HG03457 (cell line): ENCODE measurements at regions not wholly inside any gene's neighbourhood (a gene's known extent, or its start where the extent isn't known, plus 50 kb on each side); places are given as distances from the start of the nearest gene placed in this dataset.
"Not testable (repeated sequence)": the region's sequence is repeated elsewhere in the genome, so short reads cannot be mapped to it uniquely, and the experiment has no call there.

ENCODE experiments used
- ATAC-seq: cut with Tn5 transposase; IDR thresholded peaks from one replicate; pipeline ENCODE4 v1.9.1; 2021; ENCODE audit warnings: moderate number of reproducible peaks; ENCODE audit not compliant: unreplicated experiment

DNA sequence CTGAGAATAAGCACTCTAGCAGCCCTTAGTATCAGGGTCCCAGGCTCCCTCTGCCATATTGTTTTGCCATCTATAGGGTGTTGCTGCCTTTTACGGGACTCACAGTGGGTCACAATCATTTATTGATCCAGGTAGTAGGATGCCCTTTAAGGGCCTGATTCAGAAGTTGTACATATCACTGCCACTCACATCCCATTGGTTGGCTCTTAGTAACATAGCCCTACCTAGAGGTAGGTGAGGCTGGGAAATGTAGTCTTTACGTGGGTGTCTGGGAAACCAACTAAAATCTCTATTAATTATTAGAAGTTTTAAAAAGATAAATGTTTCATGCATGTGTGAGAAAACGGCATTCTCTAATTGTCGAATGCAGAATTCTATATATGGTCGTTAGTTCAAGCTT is 78.8 kb upstream of the ATP5PO start:
- no peak for ATAC-seq

DNA sequence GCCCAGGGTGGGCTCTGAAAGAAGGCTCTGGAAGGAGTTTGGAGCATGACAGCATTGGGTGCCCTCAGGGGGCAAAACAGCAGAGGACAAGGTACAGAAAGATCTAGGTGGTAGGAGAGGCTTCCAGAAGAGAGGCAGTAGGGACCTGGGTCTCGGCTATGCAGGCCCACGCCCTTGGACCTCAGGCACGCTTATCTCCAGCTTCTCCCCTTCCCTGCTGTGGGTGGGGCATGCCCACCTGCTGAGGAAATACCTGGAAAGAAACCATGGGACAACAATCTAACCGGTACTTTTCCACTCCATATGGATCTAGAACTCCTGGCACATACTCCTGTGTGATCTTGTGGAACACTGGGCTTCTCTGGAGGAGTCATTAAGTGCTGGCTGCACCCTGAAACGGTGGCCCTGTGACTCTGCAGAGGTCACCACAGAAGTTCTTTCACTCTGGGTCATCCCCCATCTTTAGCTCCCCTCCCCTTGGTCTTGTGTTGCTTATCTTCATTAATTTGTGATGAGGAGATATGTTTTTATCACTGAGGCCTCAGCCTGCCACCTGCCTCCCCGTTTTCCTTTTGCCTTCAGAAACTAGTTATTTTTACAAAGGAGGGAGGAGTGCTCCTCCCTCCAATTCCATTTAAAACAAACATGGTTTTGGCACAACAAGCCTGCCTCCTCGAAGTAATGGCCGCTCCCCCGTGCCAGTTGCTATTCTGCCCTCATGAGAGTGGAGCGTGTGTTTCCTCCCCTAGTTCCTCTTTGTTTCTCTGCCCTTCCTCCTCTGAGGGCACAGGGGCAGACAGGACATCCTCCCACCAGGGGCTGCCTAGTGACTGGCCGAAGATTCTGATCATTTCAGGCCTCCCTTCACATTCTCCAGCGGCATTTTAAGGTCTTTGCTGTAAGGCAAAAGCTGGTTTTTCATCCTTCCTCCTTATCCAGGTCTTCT is 78.0 kb upstream of the ATP5PO start:
- no peak for ATAC-seq

GRCh38 chr21:33992412-33992811 is 76.8 kb upstream of the ATP5PO start:
- not testable (repeated sequence) for ATAC-seq

DNA sequence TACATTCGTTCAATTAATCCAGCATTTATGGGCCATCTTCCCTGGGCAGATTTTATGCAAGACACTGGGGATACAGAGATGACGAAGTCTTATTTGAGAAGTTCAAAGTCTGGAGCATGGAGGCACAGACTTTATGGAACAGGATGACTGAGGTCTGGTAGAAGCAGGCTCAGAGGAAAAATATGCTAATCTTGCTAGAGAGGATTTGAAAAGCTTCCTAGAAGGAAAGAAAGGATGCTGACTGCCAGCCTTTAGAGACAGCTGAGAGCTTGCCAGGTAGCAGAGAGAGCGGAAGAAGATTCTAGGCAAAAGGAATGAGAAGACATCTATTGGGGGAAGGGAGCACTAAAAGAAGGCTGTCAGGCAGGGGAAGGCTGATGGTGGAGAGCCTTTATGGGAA is 75.5 kb upstream of the ATP5PO start:
- ATAC-seq, result no peak

GRCh38 chr21:33989440-33989839 is 73.8 kb upstream of the ATP5PO start:
- no peak for ATAC-seq

DNA sequence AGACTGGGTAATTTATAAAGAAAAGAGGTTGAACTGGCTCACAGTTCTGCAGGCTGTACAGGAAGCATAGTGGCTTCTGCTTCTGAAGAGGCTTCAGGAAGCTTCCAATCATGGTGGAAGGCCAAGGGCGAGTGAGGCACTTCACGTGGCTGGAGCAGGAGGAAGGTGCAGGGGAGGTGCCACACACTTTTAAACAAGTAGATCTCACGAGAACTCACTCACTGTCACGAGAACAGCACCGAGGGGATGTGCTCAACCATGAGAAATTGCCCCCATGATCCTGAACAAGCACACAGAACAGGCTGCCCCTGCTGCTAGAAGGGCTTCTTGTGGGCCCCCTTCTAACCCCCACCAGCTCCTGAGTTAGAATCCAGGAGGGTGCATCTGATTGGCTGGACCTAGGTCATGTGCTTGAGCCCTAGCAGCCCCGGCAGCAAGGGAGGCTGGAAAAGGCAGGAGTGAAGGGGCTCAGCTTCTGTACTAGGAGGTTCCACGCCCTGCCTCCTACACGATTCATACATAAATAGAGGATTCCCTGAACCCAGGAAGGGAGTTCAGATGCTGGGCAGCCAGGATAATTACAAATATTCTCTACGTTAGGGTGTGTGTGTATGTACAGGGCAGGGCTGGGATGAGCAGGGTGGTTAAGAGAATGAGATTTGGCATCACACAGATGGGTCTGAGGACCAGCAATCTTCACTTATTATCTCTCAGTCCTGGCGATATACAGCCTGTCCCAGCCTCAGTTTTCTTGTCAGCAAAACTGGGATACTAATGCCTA is 72.8 kb upstream of the ATP5PO start:
- ATAC-seq, result no peak

DNA sequence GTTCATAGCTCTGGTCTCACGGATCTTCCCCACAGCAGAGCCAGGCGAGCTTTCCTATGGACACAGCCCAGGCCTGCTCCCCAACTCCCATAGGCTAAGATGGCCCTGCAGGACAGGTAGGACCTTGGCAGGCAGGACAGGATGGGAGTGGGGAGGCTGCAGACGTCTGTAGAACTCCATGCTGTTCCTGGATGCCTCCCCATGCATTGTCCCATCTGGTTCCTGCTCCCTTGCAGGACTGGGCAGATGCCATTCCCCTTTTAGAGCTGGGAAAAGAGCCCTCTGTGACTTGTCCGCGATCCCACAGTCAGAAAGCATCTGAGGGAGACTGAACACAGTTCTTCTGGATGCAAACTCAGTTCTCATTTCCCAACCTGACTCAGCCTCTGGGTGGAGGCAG is 71.9 kb upstream of the ATP5PO start:
- no peak for ATAC-seq

DNA sequence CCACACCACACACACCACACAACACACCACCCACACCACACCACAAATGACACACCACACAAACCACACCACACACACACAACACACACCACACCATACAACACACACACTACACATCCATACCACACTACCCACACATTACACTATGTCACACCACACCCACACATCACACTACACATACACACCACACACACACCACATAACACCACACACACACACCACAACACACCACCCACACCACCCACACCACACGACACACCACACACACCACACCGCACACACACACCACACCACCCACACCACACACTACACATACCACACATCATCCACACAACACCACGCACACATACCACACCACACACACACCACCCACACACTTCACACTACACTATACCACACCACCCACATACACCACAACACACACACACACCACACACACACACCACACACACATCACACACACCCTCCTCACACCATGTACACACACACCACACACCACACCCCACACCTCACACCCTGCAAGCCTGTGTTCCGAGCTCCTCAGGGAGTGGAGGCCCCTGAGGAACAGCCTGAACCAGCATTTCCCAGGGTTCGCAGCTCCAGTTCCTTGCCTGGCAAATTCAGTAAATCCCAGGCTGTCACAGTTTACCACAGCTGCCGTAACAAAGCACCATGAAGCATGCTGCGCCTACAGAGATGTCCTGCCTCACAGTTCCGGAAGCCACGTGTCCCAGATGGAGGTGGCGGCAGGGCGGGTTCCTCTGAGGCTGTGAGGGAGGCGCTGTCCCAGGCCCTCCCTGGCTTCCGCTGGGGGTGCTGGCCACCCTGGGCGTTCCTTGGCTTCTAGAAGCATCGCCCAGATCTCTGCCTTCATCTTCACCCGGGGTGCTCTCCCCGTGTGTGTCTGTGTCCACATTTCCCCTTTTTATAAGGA is 69.8 kb upstream of the ATP5PO start:
- ATAC-seq, result no peak

GRCh38 chr21:33984021-33984481 is 68.4 kb upstream of the ATP5PO start:
- no peak for ATAC-seq

DNA sequence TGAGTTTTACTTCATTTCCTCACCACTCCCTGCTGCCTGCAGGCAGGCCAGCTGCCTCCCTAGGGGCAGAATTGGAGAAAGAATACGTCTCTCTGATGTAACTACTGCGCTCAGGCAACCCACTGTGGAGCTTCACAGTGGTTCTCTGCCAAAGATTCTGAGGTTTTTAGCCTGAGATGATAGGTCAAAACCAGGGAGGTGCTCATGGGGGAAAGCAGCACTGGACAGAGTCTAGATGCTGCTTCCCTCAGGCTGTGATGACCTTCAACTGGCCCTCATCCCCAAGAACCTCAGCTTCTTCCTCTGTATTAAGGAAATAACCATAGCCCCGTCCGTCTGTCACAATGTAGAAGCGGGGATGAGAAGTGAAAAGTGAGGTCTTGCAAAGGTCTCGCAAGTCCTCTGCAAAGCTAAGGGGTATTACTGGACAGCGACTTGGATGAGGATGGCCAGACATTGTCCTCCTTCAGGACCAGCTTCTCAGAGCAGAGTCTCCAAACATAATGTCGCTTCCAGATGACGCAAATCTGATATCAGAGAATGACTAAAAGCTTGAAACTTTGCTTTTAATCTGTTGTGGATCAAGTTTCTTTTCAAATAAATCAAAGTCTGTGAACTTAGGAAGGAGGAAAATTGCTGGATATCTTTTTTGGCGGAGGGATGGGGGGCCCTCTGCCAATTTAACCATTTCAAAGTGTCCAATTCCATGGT is 65.9 kb upstream of the ATP5PO start:
- ATAC-seq, result no peak

- no peak for ATAC-seq
These were observed 64.8 kb upstream of the ATP5PO start for GRCh38 chr21:33980276-33980916.

GRCh38 chr21:33978585-33978984 is 63.0 kb upstream of the ATP5PO start:
- ATAC-seq, result no peak

DNA sequence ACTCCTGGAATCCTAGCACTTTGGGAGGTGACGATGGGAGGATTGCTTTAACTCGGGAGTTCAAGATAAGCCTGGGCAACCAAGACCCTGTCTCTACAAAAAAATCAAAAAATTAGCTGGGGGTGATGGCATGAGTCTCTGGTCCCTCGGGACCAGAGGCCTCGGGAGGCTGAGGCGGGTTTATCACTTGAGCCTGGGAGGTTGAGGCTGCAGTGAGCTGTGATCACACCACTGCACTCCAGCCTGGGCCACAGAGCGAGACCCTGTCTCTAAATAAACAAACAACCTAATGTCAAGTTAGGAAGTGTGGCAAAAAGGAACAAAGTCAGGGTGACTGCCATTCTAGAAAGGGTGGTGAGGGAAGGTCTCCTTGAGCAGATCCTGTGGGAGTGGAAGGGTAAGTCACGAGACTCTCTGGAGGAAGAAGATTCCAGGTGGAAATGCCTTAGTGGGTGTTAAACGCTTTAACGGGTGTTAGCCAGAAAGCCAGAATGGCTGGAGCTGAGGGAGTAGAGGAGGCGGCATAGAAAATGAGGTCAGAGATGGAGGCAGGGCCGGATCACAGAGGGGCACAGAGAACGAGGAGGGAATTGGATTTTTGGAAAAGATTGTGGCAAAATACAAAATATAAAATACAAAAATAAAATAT is 62.2 kb upstream of the ATP5PO start:
- ATAC-seq, result no peak

DNA sequence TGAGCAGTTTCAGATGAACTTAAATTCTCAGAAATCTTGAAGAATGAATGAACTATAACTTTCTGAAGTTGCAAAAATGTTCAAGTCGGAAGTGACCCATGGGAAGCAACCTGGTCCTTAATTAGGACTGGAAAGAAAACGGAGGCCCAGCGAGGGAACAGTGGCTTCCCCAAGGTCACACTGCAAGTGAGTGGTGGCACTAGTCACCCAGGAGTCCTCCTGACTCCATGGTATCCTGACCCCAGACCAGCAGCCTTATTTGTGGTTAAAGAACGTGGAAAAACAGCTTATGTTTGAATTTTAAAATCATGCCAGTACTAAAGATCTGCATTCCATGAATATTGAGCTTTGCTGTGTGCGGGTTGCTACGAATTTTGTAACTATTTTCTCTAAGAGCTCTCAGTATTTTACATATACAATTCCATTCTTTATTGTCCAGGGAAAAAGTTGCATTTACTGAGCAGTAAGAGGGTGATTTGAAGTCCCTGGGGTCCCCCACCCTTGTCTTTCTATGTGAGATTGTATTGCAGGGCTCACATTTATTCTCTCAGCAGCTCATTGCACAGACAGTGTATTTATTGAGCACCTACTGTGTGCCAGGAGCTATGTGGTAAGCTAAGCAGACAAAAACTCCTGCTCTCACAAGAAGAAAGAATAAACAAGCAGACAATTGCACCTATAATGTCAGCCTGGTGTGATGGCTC is 61.6 kb upstream of the ATP5PO start:
- no peak for ATAC-seq

- ATAC-seq, result peak; percentile 30
These were observed 60.7 kb upstream of the ATP5PO start for GRCh38 chr21:33976082-33977016.

GRCh38 chr21:33975548-33976081 is 60.0 kb upstream of the ATP5PO start:
- ATAC-seq, result peak; percentile 72
